ENCODE measurements at regions not wholly inside any gene's neighbourhood (a gene's known extent, or its start where the extent isn't known, plus 50 kb on each side); places are given as distances from the start of the nearest gene placed in this dataset.

DNA sequence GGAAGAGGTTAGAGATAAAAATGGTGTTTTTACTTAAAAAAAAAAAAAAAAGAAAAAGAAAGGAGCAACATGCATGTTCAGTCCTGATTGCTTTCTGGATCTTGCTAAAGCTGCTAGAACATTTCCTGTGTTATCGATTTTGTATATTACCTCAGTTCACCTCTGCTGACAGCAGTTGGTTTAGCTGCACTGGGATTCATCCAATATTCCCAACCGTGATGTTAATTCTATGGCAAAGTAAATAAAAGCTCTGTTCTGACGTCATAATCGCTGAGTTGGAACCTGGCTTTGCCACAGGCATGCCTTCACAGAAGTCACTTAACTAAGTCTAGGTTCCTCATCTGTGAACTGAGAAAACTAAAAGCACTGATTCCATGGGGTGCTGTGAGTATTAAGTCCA lies 90.7 kb upstream of the SORBS2 start:
- TF ChIP-seq, protein P1, sequence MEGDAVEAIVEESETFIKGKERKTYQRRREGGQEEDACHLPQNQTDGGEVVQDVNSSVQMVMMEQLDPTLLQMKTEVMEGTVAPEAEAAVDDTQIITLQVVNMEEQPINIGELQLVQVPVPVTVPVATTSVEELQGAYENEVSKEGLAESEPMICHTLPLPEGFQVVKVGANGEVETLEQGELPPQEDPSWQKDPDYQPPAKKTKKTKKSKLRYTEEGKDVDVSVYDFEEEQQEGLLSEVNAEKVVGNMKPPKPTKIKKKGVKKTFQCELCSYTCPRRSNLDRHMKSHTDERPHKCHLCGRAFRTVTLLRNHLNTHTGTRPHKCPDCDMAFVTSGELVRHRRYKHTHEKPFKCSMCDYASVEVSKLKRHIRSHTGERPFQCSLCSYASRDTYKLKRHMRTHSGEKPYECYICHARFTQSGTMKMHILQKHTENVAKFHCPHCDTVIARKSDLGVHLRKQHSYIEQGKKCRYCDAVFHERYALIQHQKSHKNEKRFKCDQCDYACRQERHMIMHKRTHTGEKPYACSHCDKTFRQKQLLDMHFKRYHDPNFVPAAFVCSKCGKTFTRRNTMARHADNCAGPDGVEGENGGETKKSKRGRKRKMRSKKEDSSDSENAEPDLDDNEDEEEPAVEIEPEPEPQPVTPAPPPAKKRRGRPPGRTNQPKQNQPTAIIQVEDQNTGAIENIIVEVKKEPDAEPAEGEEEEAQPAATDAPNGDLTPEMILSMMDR (IDR thresholded peaks at IDR 0.05) = no peak
- Histone ChIP-seq H3K9me3 (no peaks in the 10 kb centered on the region), H3K36me3 (no peaks in the 10 kb centered on the region), H3K4me1 (no peaks in the 10 kb centered on the region), H3K27ac (no peak overlapping the region), H3K27me3 (no peaks in the 10 kb centered on the region), H3K4me3 (no peak overlapping the region)
- intact Hi-C loops (cut with DNase I) = no loop called here
- no peak for DNase-seq
- ATAC-seq = no peak

DNA sequence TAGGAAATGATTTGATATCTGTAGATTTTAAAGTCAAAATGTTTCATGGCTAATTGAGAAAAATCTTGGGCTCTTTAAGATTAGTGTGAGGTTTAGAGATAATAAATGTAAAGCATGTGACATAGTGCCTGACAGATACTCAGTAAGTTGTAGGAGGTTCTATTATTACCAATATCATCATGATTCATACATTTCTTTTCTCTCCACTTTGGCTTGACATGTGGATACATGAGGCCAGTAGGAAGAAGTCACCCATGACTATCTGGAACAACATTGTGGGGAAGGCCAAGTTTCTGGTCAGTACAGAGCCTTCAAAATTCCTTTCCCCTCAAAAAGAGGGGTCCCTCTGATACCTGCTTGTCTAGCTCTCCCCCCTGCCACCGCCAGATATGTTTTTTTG lies 91.2 kb upstream of the SORBS2 start:
- no peaks in the 10 kb centered on the region for H3K36me3 ChIP-seq
- H3K27ac ChIP-seq = no peak overlapping the region
- ATAC-seq (no peak), DNase-seq (no peak)
- H3K9me3 ChIP-seq = no peaks in the 10 kb centered on the region
- H3K4me3 ChIP-seq = no peak overlapping the region
- no peaks in the 10 kb centered on the region for H3K4me1 ChIP-seq
- intact Hi-C loops (cut with DNase I) = no loop called here
- TF ChIP-seq, protein P1 (IDR thresholded peaks at IDR 0.05) = no peak
- no peaks in the 10 kb centered on the region for H3K27me3 ChIP-seq

DNA sequence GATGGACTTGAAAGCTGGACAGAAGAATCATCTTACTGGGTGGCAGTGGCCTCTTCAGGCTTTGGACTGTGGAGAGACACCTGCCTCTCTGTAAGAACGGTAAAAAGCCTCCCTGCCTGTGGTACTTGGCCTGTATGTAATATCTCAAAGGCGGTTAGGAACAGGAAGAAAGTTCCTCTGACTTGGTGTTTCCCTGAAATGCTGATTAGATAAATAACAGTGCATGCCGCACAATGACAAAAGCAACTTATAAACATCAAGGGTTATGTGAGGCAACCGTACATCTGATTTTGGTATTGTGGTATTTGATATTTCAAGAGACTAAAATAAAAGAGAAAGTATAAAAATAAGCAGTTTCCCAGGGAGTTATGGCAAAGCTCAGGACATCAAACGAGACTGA lies 92.4 kb upstream of the SORBS2 start:
- Histone ChIP-seq H3K4me3 (no peak overlapping the region), H3K27ac (no peak overlapping the region), H3K27me3 (no peaks in the 10 kb centered on the region), H3K36me3 (no peaks in the 10 kb centered on the region), H3K9me3 (no peaks in the 10 kb centered on the region), H3K4me1 (no peaks in the 10 kb centered on the region)
- intact Hi-C loops (cut with DNase I) = no loop called here
- DNase-seq = no peak
- no peak for ATAC-seq
- TF ChIP-seq, protein P1 (IDR thresholded peaks at IDR 0.05) = no peak

DNA sequence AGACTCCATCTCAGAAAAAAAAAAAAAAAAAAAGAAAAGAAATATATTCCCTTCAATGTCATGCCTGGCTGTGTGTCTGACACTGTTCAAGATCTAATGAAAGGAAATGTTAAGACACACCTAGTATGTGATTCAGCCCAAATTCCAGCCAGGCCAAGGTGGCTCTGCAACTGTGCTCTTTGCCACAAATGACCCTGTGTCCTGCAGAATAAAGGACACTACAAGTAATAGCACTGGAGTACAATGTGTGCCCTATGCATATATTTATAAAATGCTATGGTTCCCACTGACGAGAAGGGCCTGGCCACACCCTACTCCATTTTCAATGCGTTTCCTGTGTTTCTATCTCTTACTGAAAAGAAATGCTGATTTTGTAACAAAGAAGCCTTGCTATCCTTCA lies 98.0 kb upstream of the SORBS2 start:
- Histone ChIP-seq H3K4me1 (no peaks in the 10 kb centered on the region), H3K9me3 (no peaks in the 10 kb centered on the region), H3K36me3 (no peaks in the 10 kb centered on the region), H3K27me3 (no peaks in the 10 kb centered on the region), H3K27ac (no peak overlapping the region), H3K4me3 (no peak overlapping the region)
- TF ChIP-seq, protein P1 (IDR thresholded peaks at IDR 0.05) = no peak
- DNase-seq (no peak), ATAC-seq (no peak)
- intact Hi-C loops (cut with DNase I) = no loop called here

DNA sequence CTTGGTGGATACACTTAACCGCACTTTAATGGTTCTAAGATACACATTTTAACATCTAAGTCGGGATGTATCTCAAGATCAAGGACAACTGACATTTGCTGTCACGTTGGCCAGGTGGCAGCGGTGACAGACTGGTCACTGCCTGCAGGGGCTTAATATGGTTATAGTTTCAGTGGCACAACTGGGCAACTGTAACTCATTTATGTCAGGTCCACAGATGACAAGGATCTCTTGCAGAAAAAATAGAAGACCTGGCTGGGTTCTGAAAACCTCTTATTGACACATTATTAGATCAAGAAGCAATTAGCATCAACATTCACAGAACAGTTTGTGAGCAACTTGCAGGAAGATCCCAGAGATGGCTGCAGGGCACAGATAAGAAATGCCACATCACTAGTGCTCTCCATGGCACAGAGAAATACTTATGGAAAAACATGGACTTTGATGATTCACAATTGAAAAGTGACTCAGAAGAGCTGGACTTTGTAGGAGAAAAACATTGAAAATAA lies 99.6 kb upstream of the SORBS2 start:
- no peak for ATAC-seq
- intact Hi-C loops (cut with DNase I) = no loop called here
- TF ChIP-seq, protein P1 (IDR thresholded peaks at IDR 0.05) = no peak
- DNase-seq = no peak
- H3K4me1 ChIP-seq = no peaks in the 10 kb centered on the region
- H3K36me3 ChIP-seq = no peaks in the 10 kb centered on the region
- no peak overlapping the region for H3K27ac ChIP-seq
- H3K4me3 ChIP-seq = no peak overlapping the region
- no peaks in the 10 kb centered on the region for H3K9me3 ChIP-seq
- no peaks in the 10 kb centered on the region for H3K27me3 ChIP-seq

DNA sequence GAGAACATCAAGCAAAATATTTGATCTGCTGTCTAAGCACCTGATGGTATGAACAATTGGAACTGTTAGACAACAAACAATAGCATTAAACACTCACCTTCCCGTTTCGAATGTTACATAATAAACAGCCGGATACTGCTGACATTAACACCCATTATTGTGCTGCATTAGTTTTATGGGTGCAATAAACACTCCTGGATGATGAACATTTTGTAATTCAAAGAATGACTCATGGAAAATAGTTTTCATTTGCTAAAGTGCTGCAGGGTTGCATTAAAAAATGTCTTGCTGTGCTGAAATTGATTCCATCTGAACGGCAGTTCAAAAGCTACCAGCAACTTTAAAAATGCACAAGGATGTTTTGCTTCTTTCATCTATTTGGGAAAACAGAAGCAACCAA lies 100.8 kb upstream of the SORBS2 start:
- intact Hi-C loops (cut with DNase I) = no loop called here
- no peaks in the 10 kb centered on the region for H3K4me1 ChIP-seq
- no peak for DNase-seq
- no peaks in the 10 kb centered on the region for H3K9me3 ChIP-seq
- H3K4me3 ChIP-seq = no peak overlapping the region
- ATAC-seq = no peak
- TF ChIP-seq, protein P1 (IDR thresholded peaks at IDR 0.05) = no peak
- H3K36me3 ChIP-seq = no peaks in the 10 kb centered on the region
- no peak overlapping the region for H3K27ac ChIP-seq
- no peaks in the 10 kb centered on the region for H3K27me3 ChIP-seq
